ENCODE measurements at regions not wholly inside any gene's neighbourhood (a gene's known extent, or its start where the extent isn't known, plus 50 kb on each side); places are given as distances from the start of the nearest gene placed in this dataset.
"Not testable (repeated sequence)": the region's sequence is repeated elsewhere in the genome, so short reads cannot be mapped to it uniquely, and the experiment has no call there.

GRCh38 chr18:43812627-43813026 is 535.3 kb upstream of the SYT4 start:
- no peak for DNase-seq (ENCODE audit: low spot score)

GRCh38 chr18:43819397-43819796 is 542.1 kb upstream of the SYT4 start:
- DNase-seq (ENCODE audit: low spot score) = no peak

- DNase-seq (ENCODE audit: low spot score) = no peak
Measured at GRCh38 chr18:43819873-43820272, 542.6 kb upstream of the SYT4 start.

- DNase-seq (ENCODE audit: low spot score) = no peak
Measured at GRCh38 chr18:43825768-43826167, 548.5 kb upstream of the SYT4 start.

GRCh38 chr18:43826215-43826614 is 548.9 kb upstream of the SYT4 start:
- DNase-seq (ENCODE audit: low spot score) = no peak

GRCh38 chr18:43827311-43827710 is 550.0 kb upstream of the SYT4 start:
- DNase-seq (ENCODE audit: low spot score) = no peak

- no peak for DNase-seq (ENCODE audit: low spot score)
Measured at GRCh38 chr18:43830303-43830702, 553.0 kb upstream of the SYT4 start.

- DNase-seq (ENCODE audit: low spot score) = no peak
Measured at GRCh38 chr18:43830947-43831346, 553.7 kb upstream of the SYT4 start.

GRCh38 chr18:43846299-43846698 is 569.0 kb upstream of the SYT4 start:
- no peak for DNase-seq (ENCODE audit: low spot score)

GRCh38 chr18:43847164-43848091 is 570.1 kb upstream of the SYT4 start:
- DNase-seq (ENCODE audit: low spot score) = no peak

GRCh38 chr18:43849831-43850230 is 572.5 kb upstream of the SYT4 start:
- DNase-seq (ENCODE audit: low spot score) = not testable (repeated sequence)

GRCh38 chr18:43855376-43855775 is 578.1 kb upstream of the SYT4 start:
- DNase-seq (ENCODE audit: low spot score) = no peak

GRCh38 chr18:43863180-43863579 is 585.9 kb upstream of the SYT4 start:
- no peak for DNase-seq (ENCODE audit: low spot score)

- DNase-seq (ENCODE audit: low spot score) = no peak
Measured at GRCh38 chr18:43866696-43867095, 589.4 kb upstream of the SYT4 start.

- DNase-seq (ENCODE audit: low spot score) = no peak
Measured at GRCh38 chr18:43868497-43868995, 591.3 kb upstream of the SYT4 start.

GRCh38 chr18:43869451-43870008 is 592.2 kb upstream of the SYT4 start:
- no peak for DNase-seq (ENCODE audit: low spot score)

- DNase-seq (ENCODE audit: low spot score) = no peak
Measured at GRCh38 chr18:43870626-43871025, 593.3 kb upstream of the SYT4 start.

GRCh38 chr18:43875511-43875910 is 598.2 kb upstream of the SYT4 start:
- DNase-seq (ENCODE audit: low spot score) = no peak

- DNase-seq (ENCODE audit: low spot score) = no peak
Measured at GRCh38 chr18:43876286-43876685, 599.0 kb upstream of the SYT4 start.

- no peak for DNase-seq (ENCODE audit: low spot score)
Measured at GRCh38 chr18:43876748-43877147, 599.5 kb upstream of the SYT4 start.

GRCh38 chr18:43877616-43878321 is 600.5 kb upstream of the SYT4 start:
- no peak for DNase-seq (ENCODE audit: low spot score)

- no peak for DNase-seq (ENCODE audit: low spot score)
Measured at GRCh38 chr18:43879415-43879814, 602.1 kb upstream of the SYT4 start.
